Central memory CD8-positive, alpha-beta T cell (primary cell): ENCODE measurements at regions not wholly inside any gene's neighbourhood (a gene's known extent, or its start where the extent isn't known, plus 50 kb on each side); places are given as distances from the start of the nearest gene placed in this dataset.
"Not testable (repeated sequence)": the region's sequence is repeated elsewhere in the genome, so short reads cannot be mapped to it uniquely, and the experiment has no call there.

Experiments
- ATAC-seq: fragments of 150-1000 bp; cut with Tn5 transposase; replicated peaks from 2 replicates; pipeline ENCODE4 v1.10.0; 2022; ENCODE audit warnings: mild to moderate bottlenecking, moderate FRiP score, moderate number of reproducible peaks; ENCODE audit not compliant: poor library complexity, severe bottlenecking; ENCODE audit errors: extremely low read depth
- DNase-seq, 2 donors: peaks; one replicate each; pipeline ENCODE4 v3.0.0; 2021; ENCODE audit warnings: low spot score in 2 of 2
- H3K27ac Mint-ChIP-seq: one replicate; pipeline ENCODE4 v1.8.0; 2022; ENCODE audit warnings: low read depth, mild to moderate bottlenecking, moderate library complexity, mixed read lengths
- H3K27me3 Mint-ChIP-seq: one replicate; pipeline ENCODE4 v1.8.0; 2022; ENCODE audit warnings: mixed read lengths
- H3K36me3 Mint-ChIP-seq: one replicate; pipeline ENCODE4 v1.8.0; 2022; ENCODE audit warnings: mild to moderate bottlenecking, moderate library complexity, mixed read lengths; ENCODE audit not compliant: insufficient read depth
- H3K4me1 Mint-ChIP-seq: one replicate; pipeline ENCODE4 v1.8.0; 2022; ENCODE audit warnings: mixed read lengths
- H3K4me3 Mint-ChIP-seq: one replicate; pipeline ENCODE4 v1.8.0; 2022; ENCODE audit warnings: mild to moderate bottlenecking, moderate library complexity, mixed read lengths
- H3K9me3 Mint-ChIP-seq: one replicate; pipeline ENCODE4 v1.8.0; 2022; ENCODE audit warnings: mixed read lengths

DNA sequence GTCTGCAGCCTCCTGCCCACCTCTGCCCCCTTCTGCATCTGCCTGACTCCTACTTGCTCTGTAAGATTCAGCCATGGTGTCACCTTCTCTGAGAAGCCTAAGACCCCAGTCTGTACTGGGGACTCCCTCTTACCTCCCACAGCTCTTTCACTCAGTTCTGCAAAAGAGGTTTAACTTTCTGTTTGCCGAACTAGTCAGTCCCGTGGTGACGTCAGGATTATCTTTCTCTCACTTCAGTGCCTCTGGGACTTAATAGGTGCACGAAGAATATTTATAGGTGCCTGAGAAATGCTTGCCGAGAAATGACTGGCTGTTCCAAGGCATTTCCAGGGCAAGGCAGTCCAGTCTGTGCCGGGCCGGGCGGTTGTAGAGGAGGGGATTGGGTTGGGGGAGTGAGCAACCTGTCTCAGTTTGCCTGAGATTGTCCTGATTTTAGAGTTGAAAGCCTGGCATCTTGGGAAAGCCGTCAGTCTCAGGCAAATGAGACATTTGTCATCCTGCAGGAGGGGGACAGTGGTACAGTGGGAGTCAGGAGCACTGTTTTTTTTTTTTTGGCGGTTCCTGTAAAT, 227.5 kb upstream of the NPVF start:
- no peak overlapping the region for H3K4me3 Mint-ChIP-seq
- H3K27ac Mint-ChIP-seq: no peak overlapping the region
- DNase-seq (no peak), ATAC-seq (no peak)
- no peaks in the 10 kb centered on the region for H3K9me3 Mint-ChIP-seq
- H3K27me3 Mint-ChIP-seq: peaks cover 29% of the 10 kb centered on the region
- H3K36me3 Mint-ChIP-seq: no peaks in the 10 kb centered on the region
- H3K4me1 Mint-ChIP-seq: no peaks in the 10 kb centered on the region

DNA sequence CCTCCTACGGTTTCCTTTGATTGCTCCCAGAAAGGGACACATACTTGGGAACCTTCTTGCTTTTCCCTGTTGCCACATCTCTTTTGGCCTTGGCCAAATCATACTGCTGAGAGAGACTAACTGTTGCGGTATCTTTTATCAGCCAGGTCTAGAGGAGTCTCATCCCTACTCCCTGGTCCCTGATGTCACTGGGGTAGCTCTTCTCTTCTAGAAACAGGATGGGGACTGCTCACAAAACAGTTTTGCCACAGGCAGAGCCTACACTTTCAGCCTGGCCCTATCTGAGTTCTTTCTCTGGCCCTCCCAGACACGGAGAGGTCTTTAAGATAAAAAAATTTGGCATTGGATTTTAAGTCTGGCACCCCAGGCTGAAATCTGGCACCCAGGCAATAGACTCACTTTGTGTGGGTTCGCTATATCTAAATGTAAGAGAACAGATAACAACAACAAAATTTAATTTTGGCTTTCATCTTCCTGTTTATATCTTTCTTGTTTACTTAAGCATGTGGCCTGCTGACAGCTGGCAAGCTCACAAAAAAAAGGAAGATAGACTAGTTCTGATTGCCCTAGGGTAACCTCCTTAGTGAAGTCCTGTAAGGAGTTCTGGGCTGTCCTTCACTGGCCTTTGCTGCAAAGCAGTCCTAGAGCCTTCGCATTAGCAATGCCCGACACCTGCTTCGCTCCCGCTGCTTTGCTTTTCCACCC, 228.3 kb upstream of the NPVF start:
- DNase-seq (no peak), ATAC-seq (no peak)
- Mint-ChIP-seq H3K36me3 (no peaks in the 10 kb centered on the region), H3K9me3 (no peaks in the 10 kb centered on the region), H3K4me1 (no peaks in the 10 kb centered on the region), H3K27ac (no peak overlapping the region), H3K4me3 (no peak overlapping the region), H3K27me3 (peaks cover 30% of the 10 kb centered on the region)

DNA sequence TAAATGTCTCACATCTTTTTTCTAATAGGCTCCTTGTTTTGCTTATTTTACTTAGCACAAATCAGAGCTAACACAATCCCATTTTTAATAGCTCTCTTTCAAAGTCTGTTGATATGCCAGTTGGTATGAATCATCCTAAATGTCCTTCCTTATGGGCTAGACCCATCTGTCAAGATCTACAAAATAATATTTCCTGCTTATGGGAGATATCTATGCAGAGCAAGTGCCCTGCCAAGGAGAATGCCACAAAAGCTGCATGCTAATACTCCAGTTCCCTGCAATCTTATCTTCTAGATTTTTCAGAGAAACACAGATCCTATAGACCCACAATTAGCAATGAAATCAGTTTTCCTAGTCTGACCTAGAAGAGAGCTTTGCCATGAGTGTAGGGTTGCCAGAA, 230.8 kb upstream of the NPVF start:
- DNase-seq: no peak
- Mint-ChIP-seq H3K4me1 (no peaks in the 10 kb centered on the region), H3K27me3 (peaks cover 44% of the 10 kb centered on the region), H3K27ac (no peak overlapping the region), H3K9me3 (no peaks in the 10 kb centered on the region), H3K4me3 (no peak overlapping the region), H3K36me3 (no peaks in the 10 kb centered on the region)
- no peak for ATAC-seq

DNA sequence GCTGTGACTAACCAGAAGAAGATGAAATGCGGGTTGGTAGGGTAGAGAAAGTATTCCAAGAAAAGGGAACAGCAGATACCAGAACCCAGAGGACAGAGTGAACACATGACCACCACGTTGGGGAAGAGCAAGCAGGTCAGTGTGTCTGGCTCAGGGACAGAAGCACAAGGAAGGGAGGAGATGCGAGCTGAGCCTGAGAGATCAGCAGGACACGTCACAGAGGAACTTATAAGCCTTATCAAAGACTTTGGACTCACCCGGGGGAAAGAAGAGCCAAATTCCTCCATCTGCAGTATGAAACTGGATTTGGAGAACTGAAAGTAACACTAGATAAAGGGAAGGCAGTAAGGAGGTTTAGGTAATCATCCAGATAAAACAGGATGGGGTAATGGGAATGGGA, 232.1 kb upstream of the NPVF start:
- Mint-ChIP-seq H3K27ac (no peak overlapping the region), H3K27me3 (peaks cover 35% of the 10 kb centered on the region), H3K4me3 (no peak overlapping the region), H3K36me3 (no peaks in the 10 kb centered on the region), H3K9me3 (no peaks in the 10 kb centered on the region), H3K4me1 (no peaks in the 10 kb centered on the region)
- DNase-seq (no peak), ATAC-seq (no peak)

DNA sequence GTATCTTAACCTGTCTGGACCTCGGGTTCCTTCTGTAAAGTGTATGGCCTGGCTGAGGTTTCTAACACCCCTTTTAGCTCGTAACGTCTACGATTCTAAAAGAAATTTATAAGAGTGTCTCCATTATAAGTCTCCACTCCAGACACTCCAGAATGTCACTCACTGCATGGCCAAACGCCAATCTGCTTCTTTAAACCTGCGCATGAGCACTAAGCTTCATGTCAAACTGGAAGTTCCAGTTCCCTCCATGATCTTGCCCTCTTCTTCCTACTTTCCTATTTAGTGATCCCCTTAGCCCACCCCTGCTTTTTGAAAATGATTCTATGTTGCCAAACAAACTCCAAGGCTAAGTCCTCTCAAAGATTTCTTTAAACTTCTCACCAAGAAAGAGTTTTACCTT, 241.4 kb upstream of the NPVF start:
- Mint-ChIP-seq H3K27me3 (peaks cover 34% of the 10 kb centered on the region), H3K27ac (no peak overlapping the region), H3K36me3 (no peaks in the 10 kb centered on the region), H3K4me1 (no peaks in the 10 kb centered on the region), H3K4me3 (no peak overlapping the region), H3K9me3 (no peaks in the 10 kb centered on the region)
- DNase-seq (no peak), ATAC-seq (no peak)

DNA sequence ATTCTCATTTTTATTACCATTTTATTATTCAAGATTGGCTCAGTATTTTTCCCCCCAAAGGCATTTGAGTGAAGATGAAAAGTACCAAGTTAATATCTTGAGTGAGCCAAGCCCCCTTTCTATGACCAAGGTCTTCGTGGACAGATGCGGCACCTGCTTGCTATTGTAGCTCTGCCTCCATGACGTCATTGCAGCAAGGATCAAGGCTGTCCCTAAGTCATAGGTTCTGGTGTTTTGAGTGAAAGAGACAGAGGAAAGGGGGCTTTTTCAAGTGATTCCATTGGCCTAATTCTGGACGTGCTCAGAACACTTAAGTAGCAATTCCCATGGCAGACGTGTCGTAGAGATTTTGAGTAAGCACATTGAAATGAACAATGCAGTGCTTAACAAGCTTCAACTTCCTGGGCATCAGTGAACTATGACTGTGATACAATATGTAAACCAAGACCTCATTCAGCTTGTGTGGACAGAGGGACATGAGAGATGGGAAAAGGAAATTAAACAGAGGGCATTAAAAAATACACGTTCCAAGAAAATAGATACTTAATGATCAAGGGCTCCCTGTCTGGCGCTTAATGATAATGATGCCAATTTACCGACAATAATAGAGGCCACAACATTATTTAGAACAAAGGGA, 248.7 kb upstream of the NPVF start:
- no peak overlapping the region for H3K27ac Mint-ChIP-seq

DNA sequence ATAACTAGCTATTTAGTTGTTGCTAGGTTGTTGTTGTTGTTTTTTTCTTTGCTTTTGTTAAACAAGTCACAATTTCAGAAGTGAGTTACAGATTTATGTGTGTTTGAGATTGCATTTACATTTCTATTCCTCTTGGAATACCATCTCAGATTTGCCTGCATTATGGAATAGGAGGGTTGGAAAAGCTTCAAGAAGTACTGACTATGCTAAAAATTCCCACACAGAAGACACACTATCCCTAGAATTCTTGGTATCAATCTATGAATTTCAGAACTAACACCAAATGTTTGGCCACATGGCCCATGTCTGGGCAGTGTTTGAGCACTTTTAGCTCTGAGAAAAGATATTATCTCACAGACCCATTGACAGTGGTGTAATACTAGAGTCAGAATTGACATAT, 249.9 kb upstream of the NPVF start:
- DNase-seq, H3K9me3 Mint-ChIP-seq, H3K4me3 Mint-ChIP-seq, ATAC-seq, H3K36me3 Mint-ChIP-seq, H3K4me1 Mint-ChIP-seq, H3K27ac Mint-ChIP-seq: not testable (repeated sequence)
- H3K27me3 Mint-ChIP-seq: peaks cover 28% of the 10 kb centered on the region

More for the DNA sequence above, 248.7 kb upstream of the NPVF start:
- H3K36me3 Mint-ChIP-seq: no peaks in the 10 kb centered on the region
- H3K4me1 Mint-ChIP-seq: no peaks in the 10 kb centered on the region
- peaks cover 5% of the 10 kb centered on the region for H3K9me3 Mint-ChIP-seq
- no peak for ATAC-seq
- H3K4me3 Mint-ChIP-seq: no peak overlapping the region
- peaks cover 34% of the 10 kb centered on the region for H3K27me3 Mint-ChIP-seq
- DNase-seq: no peak

DNA sequence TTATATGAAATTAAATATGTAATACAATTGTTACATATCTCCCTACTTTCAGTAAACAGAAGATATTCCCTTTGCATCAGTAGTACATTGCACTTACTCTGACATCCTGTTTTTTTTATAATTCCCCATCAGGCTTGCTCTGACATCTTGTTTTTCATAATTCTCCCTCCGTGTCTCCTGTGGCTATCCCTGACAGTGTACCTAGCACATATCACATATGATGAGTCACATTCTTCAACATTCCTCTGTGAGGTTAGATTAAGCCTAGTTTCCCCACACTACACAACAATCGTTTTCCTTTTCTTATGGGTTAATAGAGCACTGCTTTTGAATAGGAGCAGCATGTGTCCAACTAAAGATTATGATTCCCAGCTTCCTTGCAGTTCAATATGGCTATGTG, 250.6 kb upstream of the NPVF start:
- H3K4me1 Mint-ChIP-seq: no peaks in the 10 kb centered on the region
- no peak for DNase-seq
- H3K36me3 Mint-ChIP-seq: no peaks in the 10 kb centered on the region
- no peak for ATAC-seq
- peaks cover 34% of the 10 kb centered on the region for H3K27me3 Mint-ChIP-seq
- peaks cover 5% of the 10 kb centered on the region for H3K9me3 Mint-ChIP-seq
- no peak overlapping the region for H3K27ac Mint-ChIP-seq
- H3K4me3 Mint-ChIP-seq: no peak overlapping the region

DNA sequence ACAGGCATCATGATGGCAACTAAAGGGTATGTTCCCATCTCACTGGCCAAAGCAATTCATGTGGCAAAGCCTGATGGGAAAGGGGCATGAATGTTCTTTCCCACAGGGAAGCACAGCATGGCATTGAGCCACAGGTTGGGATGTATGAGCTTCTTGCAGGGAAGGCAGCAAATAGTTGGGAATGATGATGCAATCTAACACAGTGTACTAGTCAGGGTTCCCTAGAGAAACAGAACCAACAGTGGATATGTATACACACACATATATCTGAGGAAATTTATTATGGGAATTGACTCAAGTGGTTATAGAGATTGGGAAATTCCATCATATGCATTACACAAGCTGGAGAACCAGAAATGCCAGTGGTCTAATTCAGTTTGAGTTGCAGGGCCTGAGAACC, 253.6 kb upstream of the NPVF start:
- H3K27ac Mint-ChIP-seq: no peak overlapping the region
- H3K36me3 Mint-ChIP-seq: no peaks in the 10 kb centered on the region
- no peak overlapping the region for H3K4me3 Mint-ChIP-seq
- H3K9me3 Mint-ChIP-seq: peaks cover 5% of the 10 kb centered on the region
- ATAC-seq (no peak), DNase-seq (no peak)
- H3K4me1 Mint-ChIP-seq: no peaks in the 10 kb centered on the region
- H3K27me3 Mint-ChIP-seq: peaks cover 34% of the 10 kb centered on the region

DNA sequence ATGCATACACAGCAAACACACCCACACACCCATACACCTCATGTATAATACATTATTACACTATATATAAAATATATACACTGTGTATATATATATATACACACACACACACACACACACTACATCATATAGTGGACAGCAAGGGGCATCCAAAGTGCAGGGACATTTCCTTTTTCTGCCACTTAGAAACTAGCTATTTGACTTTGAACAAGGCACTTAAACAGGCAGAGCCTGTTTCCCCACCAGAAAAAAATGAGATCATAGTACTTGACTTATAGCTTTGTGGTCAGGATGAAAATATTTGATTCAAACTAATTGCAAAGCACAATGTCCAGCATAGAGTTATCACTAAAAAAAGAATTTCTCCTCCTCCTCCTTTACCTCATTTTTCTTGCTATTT, 254.3 kb upstream of the NPVF start:
- H3K27ac Mint-ChIP-seq: no peak overlapping the region
- no peaks in the 10 kb centered on the region for H3K36me3 Mint-ChIP-seq
- no peak overlapping the region for H3K4me3 Mint-ChIP-seq
- peaks cover 5% of the 10 kb centered on the region for H3K9me3 Mint-ChIP-seq
- ATAC-seq (no peak), DNase-seq (no peak)
- H3K4me1 Mint-ChIP-seq: no peaks in the 10 kb centered on the region
- H3K27me3 Mint-ChIP-seq: peaks cover 37% of the 10 kb centered on the region

DNA sequence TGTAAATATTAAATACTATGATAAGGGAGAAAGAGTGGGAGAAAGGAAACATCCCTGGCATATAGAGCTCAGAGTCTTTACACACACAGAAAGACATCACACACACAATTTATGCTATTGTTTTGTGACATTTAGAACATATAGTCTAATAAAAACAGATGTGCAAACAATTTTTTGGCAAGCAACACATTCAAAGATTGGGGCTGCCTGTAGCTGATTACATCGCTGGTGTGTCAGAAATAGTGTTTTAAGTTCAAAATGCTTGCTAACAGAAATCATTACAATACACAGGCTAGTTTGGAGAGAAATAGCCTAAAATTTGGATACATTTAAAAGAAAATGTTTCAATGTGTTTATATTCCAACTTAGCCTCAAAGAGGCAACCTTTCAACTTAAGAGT, 256.7 kb upstream of the NPVF start:
- H3K27ac Mint-ChIP-seq: no peak overlapping the region
- no peaks in the 10 kb centered on the region for H3K4me1 Mint-ChIP-seq
- peaks cover 35% of the 10 kb centered on the region for H3K27me3 Mint-ChIP-seq
- no peak overlapping the region for H3K4me3 Mint-ChIP-seq
- H3K9me3 Mint-ChIP-seq: no peaks in the 10 kb centered on the region
- DNase-seq (no peak), ATAC-seq (no peak)
- H3K36me3 Mint-ChIP-seq: no peaks in the 10 kb centered on the region

DNA sequence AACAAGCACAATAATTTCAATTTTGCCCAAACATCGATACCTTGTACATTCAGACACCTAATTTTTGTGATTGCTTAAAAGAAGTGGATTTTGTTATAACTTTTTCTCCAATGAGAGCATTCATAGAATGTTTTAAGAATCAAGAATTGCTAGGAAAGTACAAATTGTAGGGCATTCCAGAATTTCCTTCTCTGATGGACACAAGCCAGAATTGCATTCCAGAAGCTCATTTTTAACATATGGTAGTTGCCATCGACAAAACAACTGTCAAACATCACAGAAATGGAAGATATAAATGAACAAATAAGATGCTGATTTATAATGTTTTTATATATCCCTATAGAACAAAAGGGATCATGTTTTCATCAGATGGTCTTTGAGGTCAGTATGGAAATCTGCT, 258.4 kb upstream of the NPVF start:
- Mint-ChIP-seq H3K27ac (no peak overlapping the region), H3K4me3 (no peak overlapping the region), H3K4me1 (no peaks in the 10 kb centered on the region), H3K9me3 (no peaks in the 10 kb centered on the region), H3K27me3 (peaks cover 33% of the 10 kb centered on the region), H3K36me3 (no peaks in the 10 kb centered on the region)
- ATAC-seq: no peak
- no peak for DNase-seq

DNA sequence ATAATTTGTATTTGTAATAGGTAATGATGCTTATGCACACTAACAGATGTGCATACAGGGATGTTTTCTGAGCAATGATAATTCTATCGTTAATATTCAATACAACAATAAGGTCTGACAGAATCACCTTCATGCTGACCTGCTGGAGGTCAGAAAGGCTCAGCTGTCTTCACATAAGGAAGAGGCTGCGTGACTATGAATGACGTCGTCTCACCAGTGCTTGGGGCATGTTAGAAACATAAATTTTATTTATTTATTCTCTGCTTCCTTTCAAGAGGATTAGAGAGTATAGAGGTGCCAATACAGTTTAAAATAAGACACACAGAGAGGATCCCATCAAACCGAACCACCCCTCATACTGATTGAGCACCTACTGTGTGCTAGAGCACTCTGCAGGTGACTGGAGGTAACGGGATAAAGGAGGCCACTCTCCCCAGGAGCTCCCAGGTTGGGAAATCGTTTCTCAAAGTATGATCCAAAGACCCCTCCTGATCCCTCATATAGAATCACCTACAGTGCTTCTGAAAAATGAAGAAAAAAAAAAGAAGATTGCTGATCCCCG, 265.6 kb upstream of the NPVF start:
- H3K4me3 Mint-ChIP-seq: no peak overlapping the region

More for the DNA sequence above, 265.6 kb upstream of the NPVF start:
- no peak for DNase-seq
- H3K27me3 Mint-ChIP-seq: peaks cover 4% of the 10 kb centered on the region
- no peak overlapping the region for H3K27ac Mint-ChIP-seq
- no peaks in the 10 kb centered on the region for H3K9me3 Mint-ChIP-seq
- H3K4me1 Mint-ChIP-seq: peaks cover 7% of the 10 kb centered on the region
- H3K36me3 Mint-ChIP-seq: no peaks in the 10 kb centered on the region
- no peak for ATAC-seq
